NCI-H524 treated with DMSO at 0.1 percent for 48 hours (cell line): ENCODE measurements at regions not wholly inside any gene's neighbourhood (a gene's known extent, or its start where the extent isn't known, plus 50 kb on each side); places are given as distances from the start of the nearest gene placed in this dataset.
"Not testable (repeated sequence)": the region's sequence is repeated elsewhere in the genome, so short reads cannot be mapped to it uniquely, and the experiment has no call there.

ENCODE experiments used
- DNase-seq: peaks from one replicate; lab custom pipeline; 2025; lab: John Stamatoyannopoulos, UW

DNA sequence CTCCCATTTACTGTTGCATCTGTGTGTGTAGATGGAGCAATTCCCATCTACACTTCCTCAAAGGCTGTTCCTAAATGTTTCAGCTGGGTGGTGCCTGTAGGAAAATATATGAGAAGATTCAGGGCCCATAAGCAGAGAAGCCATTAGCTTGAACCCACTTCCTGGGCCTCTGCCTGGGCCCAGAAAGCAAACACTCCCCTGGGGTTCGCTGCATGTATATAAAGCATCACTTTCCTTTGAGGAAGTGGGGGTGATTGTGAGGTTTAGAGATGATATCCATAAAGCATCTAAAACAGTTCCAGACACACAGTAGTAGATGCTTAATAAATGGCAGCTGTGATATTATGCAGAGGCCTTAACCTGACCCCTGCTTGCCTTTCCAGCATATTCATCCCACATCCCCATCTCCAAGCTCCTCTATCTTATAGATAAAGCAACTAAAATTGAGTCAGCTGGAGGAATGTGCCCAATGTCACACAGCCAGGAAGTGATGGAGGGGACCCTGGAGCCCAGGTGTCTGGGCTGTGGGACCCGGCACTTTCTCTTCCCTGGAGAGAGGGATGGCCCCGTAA lies 280.0 kb upstream of the CRY1 start:
- no peak for DNase-seq

DNA sequence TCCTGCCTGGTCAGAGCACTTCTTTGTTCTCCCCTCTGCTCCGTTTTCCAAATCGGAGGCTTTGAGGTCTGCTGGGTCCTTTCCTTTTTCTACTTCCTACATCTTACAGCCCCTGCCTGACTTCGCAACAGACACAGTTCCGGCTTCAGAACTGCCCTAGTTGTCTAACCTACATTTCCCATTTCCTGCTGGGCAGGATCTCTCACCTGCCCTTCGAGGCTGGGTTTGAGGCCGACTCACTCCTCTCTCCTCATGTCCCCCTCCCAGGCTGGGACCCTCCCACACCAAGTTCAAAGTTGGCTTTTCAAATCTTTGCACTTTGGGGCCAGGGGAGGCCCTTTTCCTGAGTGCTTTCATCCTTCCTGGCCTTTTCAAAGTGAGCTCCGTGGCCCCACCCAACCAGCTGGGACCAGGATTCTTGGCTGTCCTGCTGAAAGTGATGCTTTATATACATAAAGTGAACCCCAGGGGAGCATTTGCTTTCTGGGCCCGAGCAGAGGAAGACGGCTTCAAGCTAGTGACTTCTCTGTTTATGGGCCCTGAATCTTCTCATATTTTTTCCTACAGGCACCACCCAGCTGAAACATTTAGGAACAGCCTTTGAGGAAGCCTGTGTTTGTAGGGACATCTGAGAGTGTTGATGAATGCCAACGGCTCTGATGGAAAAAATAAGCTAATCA lies 281.0 kb upstream of the CRY1 start:
- no peak for DNase-seq

DNA sequence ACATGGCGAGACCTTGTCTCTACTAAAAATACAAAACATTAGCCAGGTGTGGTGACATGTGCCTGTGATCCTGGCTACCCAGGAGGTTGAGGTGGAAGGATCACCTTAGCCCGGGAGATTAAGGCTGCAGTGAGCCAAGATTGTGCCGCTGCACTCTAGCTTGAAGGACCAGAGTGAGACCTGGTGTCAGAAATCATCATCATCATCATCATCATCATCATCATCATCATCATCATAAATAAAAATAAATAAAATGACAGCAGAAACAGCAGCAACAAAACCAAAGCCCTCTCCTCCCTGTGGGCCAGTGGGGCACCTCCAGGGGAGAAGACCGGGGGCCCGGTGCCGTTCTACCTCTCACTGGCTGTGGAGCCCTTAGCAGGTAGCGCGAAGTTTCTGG lies 281.9 kb upstream of the CRY1 start:
- no peak for DNase-seq

DNA sequence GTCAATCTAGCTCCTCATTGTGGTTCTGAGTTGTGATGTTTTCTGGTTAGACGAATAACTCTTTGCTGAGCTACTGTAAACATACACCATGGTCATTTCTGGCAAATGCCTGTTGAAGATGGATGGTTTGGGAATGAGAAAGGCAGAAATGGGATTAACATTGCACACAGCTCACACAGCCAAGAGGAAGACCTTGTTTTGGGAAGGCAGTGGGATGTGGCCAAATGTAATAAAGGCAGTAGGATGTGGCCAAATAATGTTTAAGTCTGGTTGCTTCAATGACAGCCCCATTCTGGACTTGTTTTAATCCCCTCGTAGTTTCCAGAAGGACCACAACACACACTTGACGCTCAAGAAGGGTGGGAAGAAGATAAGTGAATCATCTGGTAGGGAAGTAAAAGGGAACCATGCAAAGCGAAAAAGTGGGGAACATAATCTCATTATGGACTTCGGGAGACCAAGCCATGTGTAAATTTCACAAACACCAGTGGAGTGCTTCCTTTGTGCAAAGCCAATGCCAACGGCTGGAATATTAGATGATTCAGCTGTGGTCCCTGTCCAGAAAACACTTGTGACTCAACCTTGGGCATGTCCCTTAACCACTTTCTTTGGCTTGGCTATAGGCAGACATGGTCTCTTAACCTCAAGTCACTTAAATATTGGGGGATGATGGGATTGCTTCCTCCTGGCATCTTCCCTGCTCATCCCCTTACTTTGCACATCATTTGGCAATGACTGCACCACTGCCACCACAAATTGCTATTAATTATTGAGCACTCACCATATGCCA lies 284.4 kb upstream of the CRY1 start:
- DNase-seq = no peak

DNA sequence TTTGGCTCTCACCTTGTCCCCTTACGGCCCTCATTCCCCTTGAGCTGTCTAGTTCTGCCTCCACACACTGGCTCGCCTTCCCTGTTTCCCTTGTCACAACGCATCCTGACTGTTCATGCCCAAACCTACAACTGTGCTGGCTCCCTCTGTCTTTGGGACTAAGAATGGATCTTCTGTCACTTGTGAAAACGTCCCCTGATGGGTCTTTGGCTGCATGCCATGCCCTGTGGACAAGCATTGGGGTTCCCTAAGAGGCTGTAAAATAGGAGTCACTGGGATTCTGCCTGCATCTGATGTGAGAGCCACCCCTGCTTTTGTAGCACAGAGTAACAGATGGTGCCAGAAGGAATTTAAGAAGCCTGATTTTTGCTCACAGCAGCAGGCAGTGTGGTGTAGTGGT lies 285.3 kb upstream of the CRY1 start:
- DNase-seq = no peak

DNA sequence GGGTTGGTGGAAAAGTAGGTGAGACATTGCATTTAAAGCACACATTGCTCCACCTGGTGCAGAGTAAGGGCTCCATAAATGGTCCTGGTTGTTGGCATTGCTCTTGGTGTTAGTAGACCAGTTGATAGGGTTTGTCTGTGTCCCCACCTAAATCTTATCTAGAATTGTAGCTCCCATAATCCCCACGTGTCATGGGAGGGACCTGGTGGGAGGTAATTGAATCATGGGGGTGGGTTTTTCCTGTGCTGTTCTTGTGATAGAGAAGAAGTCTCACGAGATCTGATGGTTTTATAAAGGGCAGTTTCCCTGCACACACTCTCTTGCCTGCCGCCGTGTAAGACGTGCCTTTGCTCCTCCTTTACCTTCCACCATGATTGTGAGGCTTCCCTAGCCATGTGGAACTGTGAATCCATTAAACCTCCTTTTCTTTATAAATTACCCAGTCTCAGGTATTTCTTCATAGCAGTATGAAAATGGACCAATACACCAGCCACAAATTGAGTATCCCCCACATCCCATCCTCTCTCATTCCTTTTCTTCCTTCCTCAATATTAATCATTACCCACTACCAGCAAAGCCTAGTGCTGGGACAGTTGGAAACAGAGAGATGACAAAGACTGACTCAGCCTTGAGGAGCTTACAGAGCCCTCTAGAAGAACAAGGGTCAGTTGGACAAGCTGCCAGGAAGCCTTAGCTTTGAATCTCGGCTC lies 285.9 kb upstream of the CRY1 start:
- not testable (repeated sequence) for DNase-seq

DNA sequence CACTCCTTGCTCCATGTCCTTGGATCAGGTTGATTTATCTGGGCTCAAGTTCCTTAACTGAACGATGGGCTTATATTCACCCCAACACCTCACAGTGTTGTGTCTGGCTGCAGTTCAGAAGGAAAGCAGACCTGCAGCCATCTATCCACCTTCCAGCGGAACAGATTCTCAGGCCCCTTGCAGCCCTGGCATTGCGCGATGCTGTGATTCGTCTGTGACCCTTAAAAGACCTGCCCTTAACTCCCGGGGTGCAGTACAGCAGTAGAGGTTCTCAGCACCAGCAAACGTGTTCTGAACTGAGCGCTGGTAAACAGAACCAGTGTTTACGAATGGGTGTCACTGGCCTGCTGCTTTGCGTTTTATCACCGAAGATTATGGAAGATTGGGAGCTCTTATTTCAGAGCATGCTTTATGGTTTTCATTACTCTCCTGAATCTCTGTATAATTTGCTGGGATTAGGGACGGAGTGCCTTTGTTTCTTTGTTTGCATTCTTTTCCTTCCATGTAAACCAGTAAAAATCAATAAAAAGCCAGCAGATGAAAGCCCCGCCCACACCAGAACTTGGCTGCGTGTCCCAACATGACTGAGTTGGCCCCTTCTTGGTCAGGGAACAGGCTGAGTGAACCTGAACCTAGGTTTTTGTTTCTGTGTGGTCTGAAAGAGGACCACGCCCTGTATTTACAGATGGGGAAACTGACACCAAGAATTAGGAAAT lies 286.7 kb upstream of the CRY1 start:
- DNase-seq = no peak

DNA sequence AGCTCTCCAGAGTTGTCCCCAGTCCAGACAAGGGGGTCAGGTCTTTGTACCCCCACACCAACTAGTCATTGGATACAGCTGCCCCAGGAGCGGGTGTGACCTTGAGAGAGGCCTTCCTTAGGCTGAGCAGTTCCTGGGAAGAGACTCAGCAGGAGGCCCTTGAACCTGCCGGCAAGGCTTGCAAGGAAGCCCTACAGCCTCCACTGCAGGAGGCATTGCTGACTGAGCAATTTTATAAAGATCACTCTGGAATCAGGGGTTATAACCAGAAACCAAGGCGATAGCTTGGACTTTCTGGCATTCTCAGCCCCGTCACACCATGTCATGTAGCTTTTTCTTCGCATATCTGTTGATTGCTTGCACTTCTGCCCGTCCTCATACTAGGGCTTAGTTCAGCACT lies 291.3 kb upstream of the CRY1 start:
- no peak for DNase-seq

DNA sequence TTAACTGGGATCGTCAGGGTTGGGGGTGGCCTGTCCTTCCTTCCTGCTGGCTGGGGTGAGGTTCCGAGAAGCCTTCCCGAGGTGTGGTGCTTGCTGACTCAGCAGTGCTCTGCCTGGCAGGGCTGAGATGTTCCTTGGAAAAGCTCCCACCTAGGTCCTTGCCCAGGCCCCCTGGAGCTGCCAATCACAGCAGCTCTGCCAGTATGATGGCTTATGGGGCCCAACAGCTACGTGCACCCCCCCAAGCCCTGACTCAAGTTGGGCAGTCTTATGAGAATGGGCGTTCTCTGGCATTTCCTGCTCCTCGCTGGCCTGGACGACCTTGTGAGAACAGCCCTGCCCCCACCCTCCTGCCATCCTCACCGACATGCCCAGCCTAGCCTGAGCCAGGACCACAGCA lies 292.2 kb upstream of the CRY1 start:
- DNase-seq = no peak

DNA sequence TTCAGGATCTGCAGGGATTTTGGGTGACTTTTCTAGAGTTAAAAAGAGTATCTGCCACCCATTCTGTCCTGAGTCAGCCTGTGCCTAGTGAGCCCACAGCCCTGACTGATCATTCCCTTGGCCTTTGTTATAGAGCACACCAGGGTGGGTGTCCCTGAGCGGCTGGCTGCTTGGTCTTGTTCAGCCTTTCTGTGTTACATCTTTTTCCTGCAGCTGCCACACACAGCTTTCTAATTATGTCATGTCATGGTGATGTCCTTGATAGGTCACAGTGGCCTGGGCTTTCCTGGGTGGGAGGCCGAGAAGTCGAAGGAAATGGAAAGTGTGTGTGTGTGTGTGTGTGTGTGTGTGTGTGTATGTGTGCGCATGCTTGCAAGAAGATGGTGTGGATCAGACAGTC lies 293.2 kb upstream of the CRY1 start:
- DNase-seq = no peak

DNA sequence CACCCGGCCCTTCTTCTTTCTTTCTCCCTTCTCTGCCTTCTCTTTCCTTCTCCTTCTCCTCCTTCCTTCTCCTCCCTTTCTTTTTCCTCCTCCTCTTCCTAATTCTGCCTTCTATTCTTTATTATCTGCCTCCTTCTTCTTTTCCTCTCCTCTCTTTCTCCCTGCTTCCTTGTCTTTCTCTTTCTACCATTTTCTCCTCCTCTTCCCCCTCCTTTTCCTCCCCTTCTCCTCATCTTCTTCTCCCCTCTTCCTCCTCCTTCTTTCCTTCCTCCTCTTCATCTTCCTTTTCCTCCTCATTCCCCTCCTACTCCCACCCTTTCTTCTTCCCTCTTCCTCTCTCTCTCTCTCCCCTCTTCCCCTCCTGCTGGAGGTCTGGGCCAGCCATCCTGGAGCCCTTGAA lies 294.9 kb upstream of the CRY1 start:
- DNase-seq = no peak

DNA sequence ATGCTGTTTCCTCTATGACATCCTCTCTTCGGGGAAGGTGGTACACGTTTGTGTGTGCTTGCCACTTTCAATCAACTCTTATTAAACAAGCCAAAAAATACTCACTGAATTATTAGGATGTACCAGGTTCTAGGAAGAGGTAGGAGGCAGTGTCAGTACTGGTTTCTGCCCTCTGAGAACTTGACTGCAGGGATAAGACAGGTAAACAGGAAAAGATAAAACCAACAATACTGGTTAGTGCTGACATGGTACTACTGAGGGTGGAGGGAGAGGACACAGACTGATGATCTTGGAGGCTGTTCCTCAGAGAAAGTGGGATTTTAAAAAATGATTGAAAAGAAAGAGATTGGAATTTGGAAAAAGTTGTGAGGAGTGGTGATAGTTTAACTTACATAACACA lies 295.2 kb upstream of the PWP1 start:
- DNase-seq = no peak

DNA sequence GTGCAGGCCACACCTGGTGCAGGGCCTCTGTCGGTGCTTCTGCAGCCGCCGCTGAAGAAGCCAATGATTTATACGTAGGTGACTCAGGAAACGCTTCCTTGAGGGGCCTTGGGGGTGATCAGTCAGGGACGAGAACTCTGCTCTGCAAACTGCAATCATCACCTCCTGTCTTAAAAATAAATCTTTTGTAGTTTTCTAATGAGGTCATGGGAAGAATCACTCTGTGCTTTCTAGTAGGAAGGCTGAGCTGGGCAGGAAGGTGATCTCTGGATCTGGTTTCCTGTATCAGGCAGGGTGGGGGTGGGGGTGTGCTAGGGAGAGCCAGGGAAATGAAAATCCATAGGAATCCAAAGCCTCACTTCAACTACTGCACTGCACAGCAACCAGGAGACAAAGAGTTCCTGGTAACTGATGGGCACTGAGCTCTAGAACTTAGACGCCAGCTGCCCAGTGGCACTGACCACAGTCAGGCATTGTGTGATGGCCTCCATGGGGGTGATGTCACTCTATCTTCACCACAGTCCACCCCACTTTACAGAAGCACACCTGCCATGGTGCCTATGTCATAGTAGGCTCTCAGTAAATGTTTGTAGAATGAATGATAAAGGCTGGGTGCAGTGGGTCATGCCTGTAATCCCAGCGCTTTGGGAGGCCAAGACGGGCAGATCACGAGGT lies 292.4 kb upstream of the PWP1 start:
- no peak for DNase-seq

DNA sequence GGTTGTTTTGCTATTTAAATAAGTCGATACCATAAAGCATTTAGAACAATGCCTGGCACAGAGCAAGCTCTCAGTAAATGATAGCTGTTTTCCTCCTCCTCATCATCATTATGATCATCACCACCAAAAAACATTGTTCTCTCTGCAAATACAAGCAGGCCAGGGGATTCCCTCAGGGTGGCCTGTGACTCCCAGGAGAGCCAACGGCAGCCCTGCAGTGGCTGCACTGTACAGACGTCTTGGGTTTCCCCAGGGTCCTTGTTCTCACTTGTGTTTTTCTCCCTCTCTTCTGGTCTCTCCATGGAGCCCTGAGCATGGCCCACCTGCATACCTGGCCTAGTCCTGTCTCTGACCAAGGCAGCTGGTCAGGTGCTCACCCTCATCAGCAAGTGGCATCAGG lies 290.9 kb upstream of the PWP1 start:
- no peak for DNase-seq

DNA sequence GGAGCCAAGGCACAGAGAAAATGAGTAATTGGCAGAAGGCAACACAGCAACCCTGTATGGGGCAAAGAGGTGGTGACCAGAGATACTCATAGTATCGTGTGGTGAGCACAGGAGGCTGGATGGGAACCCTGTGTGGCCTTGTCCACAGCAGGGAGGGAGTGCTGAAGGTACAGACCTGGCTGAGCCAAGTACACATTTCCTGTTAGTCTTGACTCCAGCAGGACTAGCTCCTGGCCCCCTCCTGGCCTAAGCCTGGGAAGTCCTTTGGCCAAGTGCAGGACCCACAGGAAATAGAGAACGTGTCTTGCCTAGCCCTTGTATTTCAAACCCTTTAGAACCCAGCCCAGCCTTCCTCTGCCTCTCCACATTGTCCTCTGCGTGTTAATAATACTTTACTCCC lies 289.8 kb upstream of the PWP1 start:
- no peak for DNase-seq

DNA sequence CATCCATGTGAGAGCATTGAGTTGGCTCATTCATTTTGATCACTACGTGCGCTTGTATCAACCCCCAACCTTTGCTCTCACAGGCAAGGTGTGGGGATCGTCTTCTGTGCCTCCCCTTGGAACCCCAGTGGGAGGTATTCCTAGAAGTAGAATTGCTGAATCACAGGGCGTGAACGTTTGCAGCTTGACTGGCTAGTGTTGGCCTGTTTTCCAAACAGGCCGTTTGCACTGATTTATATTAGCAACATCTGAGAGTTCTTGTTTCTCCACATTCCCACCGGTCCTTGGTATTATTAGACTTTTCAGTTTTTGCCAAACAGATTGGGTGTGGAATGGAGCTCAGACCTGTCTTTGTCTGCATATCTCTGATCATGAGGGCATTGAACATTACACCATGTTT lies 288.6 kb upstream of the PWP1 start:
- DNase-seq = no peak

DNA sequence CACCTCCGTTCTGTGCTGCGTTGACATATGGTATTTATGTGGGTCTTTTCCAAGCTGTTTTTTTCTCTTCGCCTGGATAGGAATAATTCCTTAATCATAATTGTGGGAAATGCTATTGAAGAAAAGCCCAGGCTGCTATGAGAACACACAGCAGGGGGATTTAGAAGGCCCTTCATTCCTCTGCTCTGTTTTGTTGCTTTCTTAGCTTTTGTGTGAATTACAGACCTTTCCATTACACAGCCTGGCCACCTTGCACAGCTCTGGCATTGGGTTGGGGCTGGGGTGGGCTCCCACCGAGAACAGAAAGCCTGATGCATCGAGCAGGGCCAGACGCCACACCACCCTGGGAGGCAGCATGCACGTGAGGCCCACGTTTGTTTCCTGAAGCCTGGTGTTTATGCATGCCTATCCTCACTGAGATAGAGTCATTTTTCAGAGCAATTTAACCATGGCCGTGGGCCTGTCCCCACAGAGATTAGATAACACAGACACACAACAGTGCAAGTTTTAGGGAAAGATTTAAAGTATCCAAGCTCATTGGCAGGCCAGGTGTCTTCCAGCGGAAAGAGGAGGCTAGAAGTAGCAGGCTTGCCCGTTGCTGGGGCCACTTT lies 287.6 kb upstream of the PWP1 start:
- DNase-seq = no peak

DNA sequence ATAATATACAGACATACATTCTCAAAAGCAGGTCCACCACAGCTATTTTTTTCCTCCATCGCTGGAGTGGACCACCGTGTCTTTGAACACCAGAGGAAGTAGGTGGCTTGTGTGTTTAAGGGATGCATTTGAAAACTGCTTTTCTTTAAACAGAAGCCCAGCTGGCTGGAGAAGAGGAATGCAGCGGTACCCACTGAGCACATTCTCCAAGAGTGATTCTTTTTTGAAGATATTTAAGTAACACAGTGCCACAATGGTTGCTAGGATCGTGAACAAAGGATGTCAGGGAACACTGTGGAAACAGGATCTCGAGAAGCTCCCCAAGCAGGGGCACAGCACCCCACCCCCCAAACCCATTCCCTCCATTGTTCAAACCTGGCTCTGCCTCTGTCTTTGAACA lies 286.6 kb upstream of the PWP1 start:
- DNase-seq = no peak

DNA sequence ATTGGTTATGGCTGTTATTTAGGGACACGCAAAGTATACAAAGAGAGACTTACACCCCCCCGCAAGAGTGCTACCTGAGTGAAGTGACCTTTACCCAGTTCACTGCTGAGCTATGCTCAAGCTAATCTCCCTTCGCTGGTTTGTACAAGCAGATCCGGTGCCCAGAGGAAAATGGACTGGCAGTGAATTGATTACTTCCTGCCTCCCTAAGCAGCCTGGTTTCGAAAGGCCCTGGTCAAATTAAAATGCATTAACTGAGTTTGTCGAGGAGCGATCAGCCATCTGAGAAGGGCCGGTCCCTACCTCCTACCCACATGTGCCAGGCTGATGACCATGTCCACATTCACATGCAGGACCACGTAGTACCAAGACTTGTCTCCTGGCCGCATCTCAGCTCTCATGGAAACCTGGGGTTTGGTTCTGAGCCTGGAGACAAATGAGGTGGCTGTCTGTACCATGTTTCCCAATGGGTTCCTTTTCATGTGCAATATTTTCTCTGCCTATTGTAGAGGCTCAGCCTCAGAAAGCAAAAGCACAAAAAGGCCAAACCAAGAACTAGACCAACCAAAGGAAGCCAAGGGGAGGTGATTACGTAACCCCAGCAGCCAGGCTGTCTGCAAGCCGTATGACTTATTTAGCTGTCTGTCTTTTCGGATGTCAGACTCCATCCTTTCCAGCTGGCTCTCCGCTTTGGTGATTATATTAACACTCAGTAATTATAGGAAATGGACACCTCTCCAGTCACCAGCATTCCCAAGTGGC lies 284.7 kb upstream of the PWP1 start:
- DNase-seq = peak; percentile 21
